A549 (cell line): ENCODE measurements at regions not wholly inside any gene's neighbourhood (a gene's known extent, or its start where the extent isn't known, plus 50 kb on each side); places are given as distances from the start of the nearest gene placed in this dataset.

Experiments used
- BHLHE40 ChIP-seq: IDR thresholded peaks from 2 replicates; pipeline ENCODE4 v1.6.1; 2012; ENCODE audit warnings: low read depth, low read length, inconsistent platforms
- CEBPB ChIP-seq, 2 experiments: fragments of >200 bp in 1 of 2; sonication (Bioruptor Twin) in 1 of 2; formaldehyde crosslinking in 1 of 2; IDR thresholded peaks; 2 replicates each; pipeline ENCODE4 v1.6.1; 2012 to 2016
- TP53 ChIP-seq: fragments of 250-450 bp; sonication (Bioruptor Pico); IDR thresholded peaks from 2 replicates; pipeline ENCODE4 v1.5.0; 2021; ENCODE audit warnings: mild to moderate bottlenecking, moderate library complexity
- TF ChIP-seq, protein P1 (sequence below): fragments of >200 bp; sonication (Bioruptor Twin); formaldehyde crosslinking; IDR thresholded peaks from 3 replicates; pipeline ENCODE4 v1.6.1; 2016

GRCh38 chr17:74125156-74125555 is 78.3 kb upstream of the RPL38 start:
- no peak for TF ChIP-seq TP53 (CRISPR knock-in tag)
- no peak for TF ChIP-seq CEBPB (IDR thresholded peaks at IDR 0.05)
- TF ChIP-seq BHLHE40, result no peak
- TF ChIP-seq, protein P1, sequence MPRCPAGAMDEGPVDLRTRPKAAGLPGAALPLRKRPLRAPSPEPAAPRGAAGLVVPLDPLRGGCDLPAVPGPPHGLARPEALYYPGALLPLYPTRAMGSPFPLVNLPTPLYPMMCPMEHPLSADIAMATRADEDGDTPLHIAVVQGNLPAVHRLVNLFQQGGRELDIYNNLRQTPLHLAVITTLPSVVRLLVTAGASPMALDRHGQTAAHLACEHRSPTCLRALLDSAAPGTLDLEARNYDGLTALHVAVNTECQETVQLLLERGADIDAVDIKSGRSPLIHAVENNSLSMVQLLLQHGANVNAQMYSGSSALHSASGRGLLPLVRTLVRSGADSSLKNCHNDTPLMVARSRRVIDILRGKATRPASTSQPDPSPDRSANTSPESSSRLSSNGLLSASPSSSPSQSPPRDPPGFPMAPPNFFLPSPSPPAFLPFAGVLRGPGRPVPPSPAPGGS, result no peak
